ENCODE measurements at regions not wholly inside any gene's neighbourhood (a gene's known extent, or its start where the extent isn't known, plus 50 kb on each side); places are given as distances from the start of the nearest gene placed in this dataset.

- TF ChIP-seq POLR2AphosphoS5 (IDR thresholded peaks at IDR 0.05; ENCODE audit: low read depth) (no peak), CTCF (IDR thresholded peaks at IDR 0.05; ENCODE audit: insufficient read depth, low read length) (no peak), GABPA (IDR thresholded peaks at IDR 0.05; ENCODE audit: low read depth) (no peak), REST (IDR thresholded peaks at IDR 0.05; ENCODE audit: insufficient replicate concordance, low read depth) (no peak), SPI1 (IDR thresholded peaks at IDR 0.05; ENCODE audit: borderline replicate concordance, low read depth) (no peak)
- Histone ChIP-seq H3K4me3 (replicated peaks; ENCODE audit: insufficient read depth, low read length) (no peak overlapping the region), H3K27ac (replicated peaks) (no peak overlapping the region), H3K27me3 (ENCODE audit: insufficient read depth, poor library complexity, severe bottlenecking) (no peaks in the 10 kb centered on the region)
- DNase-seq (ENCODE audit: low read depth in 1 of 2, low spot score in 1 of 2): no peak
Observed at GRCh38 chrX:150256297-150256650, 106.8 kb upstream of the MAMLD1 start.

- Histone ChIP-seq H3K4me3 (replicated peaks; ENCODE audit: insufficient read depth, low read length) (no peak overlapping the region), H3K27ac (replicated peaks) (no peak overlapping the region), H3K27me3 (ENCODE audit: insufficient read depth, poor library complexity, severe bottlenecking) (no peaks in the 10 kb centered on the region)
- no peak for TF ChIP-seq CTCF (IDR thresholded peaks at IDR 0.05; ENCODE audit: insufficient read depth, low read length)
- no peak for TF ChIP-seq POLR2AphosphoS5 (IDR thresholded peaks at IDR 0.05; ENCODE audit: low read depth)
- no peak for TF ChIP-seq SPI1 (IDR thresholded peaks at IDR 0.05; ENCODE audit: borderline replicate concordance, low read depth)
- TF ChIP-seq REST (IDR thresholded peaks at IDR 0.05; ENCODE audit: insufficient replicate concordance, low read depth): no peak
- TF ChIP-seq GABPA (IDR thresholded peaks at IDR 0.05; ENCODE audit: low read depth): no peak
- DNase-seq (ENCODE audit: low read depth in 1 of 2, low spot score in 1 of 2): no peak
Observed at GRCh38 chrX:150257353-150258175, 105.6 kb upstream of the MAMLD1 start.

GRCh38 chrX:150258176-150258425 is 105.0 kb upstream of the MAMLD1 start:
- no peak for TF ChIP-seq SPI1 (IDR thresholded peaks at IDR 0.05; ENCODE audit: borderline replicate concordance, low read depth)
- no peak for TF ChIP-seq GABPA (IDR thresholded peaks at IDR 0.05; ENCODE audit: low read depth)
- TF ChIP-seq POLR2AphosphoS5 (IDR thresholded peaks at IDR 0.05; ENCODE audit: low read depth): no peak
- TF ChIP-seq REST (IDR thresholded peaks at IDR 0.05; ENCODE audit: insufficient replicate concordance, low read depth): no peak
- TF ChIP-seq CTCF (IDR thresholded peaks at IDR 0.05; ENCODE audit: insufficient read depth, low read length): no peak
- Histone ChIP-seq H3K4me3 (replicated peaks; ENCODE audit: insufficient read depth, low read length) (no peak overlapping the region), H3K27ac (replicated peaks) (no peak overlapping the region), H3K27me3 (ENCODE audit: insufficient read depth, poor library complexity, severe bottlenecking) (no peaks in the 10 kb centered on the region)
- no peak for DNase-seq (ENCODE audit: low read depth in 1 of 2, low spot score in 1 of 2)
